ENCODE measurements at regions not wholly inside any gene's neighbourhood (a gene's known extent, or its start where the extent isn't known, plus 50 kb on each side); places are given as distances from the start of the nearest gene placed in this dataset.

DNA sequence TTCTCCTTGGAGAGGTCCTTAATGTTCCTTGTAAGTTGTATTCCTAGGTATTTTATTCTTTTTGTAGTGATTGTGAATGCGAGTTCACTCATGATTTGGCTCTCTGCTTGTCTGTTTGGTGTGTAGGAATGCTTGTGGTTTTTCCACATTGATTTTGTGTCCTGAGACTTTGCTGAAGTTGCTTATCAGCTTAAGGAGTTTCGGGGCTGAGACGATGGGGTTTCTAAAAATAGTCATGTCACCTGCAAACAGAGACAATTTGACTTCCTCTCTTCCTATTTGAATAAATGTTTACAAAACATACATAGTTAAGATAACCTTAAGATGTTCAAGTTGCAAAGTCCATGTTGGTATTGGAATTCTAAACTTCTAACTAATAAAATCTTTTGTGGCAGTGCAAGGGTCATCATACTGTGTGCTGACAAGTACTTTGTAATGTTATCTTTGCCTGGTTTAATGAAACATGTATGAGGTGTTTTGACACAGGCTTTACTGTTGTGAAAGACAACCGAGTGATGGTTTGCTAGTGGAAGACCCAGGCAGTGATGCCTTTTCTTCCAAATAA is 286.2 kb downstream of the MRPS30 start:
- intact Hi-C loops (cut with DNase I): no loop called here
- TF ChIP-seq, protein P1, sequence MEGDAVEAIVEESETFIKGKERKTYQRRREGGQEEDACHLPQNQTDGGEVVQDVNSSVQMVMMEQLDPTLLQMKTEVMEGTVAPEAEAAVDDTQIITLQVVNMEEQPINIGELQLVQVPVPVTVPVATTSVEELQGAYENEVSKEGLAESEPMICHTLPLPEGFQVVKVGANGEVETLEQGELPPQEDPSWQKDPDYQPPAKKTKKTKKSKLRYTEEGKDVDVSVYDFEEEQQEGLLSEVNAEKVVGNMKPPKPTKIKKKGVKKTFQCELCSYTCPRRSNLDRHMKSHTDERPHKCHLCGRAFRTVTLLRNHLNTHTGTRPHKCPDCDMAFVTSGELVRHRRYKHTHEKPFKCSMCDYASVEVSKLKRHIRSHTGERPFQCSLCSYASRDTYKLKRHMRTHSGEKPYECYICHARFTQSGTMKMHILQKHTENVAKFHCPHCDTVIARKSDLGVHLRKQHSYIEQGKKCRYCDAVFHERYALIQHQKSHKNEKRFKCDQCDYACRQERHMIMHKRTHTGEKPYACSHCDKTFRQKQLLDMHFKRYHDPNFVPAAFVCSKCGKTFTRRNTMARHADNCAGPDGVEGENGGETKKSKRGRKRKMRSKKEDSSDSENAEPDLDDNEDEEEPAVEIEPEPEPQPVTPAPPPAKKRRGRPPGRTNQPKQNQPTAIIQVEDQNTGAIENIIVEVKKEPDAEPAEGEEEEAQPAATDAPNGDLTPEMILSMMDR (IDR thresholded peaks at IDR 0.05): no peak
- Histone ChIP-seq H3K4me1 (peaks cover 0 to 8% (median 0%) of the 10 kb centered on the region in 3 donors), H3K27ac (no peak overlapping the region), H3K36me3 (no peaks in the 10 kb centered on the region), H3K27me3 (no peaks in the 10 kb centered on the region), H3K4me3 (no peak overlapping the region), H3K9me3 (no peaks in the 10 kb centered on the region)
- 24 to 26% methylated on average over 4 of the region's 4 CpGs for WGBS, 2 donors
- DNase-seq (no peak), FAIRE-seq (no peak), ATAC-seq (no peak)

DNA sequence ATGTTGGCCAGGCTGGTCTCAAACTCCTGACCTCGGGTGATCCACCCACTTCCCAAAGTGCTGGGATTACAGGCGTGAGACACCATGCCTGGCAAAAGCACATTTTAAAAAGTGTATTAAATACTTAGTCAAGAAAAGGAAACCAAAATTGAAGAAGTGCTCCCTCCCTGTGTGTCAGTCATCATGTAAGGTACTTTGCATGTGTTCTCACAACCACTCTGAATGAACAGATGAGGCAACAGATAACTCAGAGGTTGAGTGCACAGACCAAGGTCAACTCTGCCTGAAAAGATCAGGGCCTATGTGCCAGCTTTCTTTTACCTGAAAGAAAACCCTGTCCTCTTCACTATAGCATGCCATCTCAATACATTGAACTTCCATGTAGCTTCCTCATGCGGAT is 289.7 kb downstream of the MRPS30 start:
- no peaks in the 10 kb centered on the region for H3K27me3 ChIP-seq
- H3K36me3 ChIP-seq: no peaks in the 10 kb centered on the region
- no peak for DNase-seq
- no peak overlapping the region for H3K27ac ChIP-seq
- peaks cover 0 to 6% (median 0%) of the 10 kb centered on the region in 3 donors for H3K4me1 ChIP-seq
- TF ChIP-seq, protein P1 (IDR thresholded peaks at IDR 0.05): no peak
- intact Hi-C loops (cut with DNase I): no loop called here
- H3K9me3 ChIP-seq: no peaks in the 10 kb centered on the region
- H3K4me3 ChIP-seq: no peak overlapping the region
- no peak for ATAC-seq
- WGBS, 2 donors: 84 to 89% methylated on average over 3 of the region's 3 CpGs
- no peak for FAIRE-seq

DNA sequence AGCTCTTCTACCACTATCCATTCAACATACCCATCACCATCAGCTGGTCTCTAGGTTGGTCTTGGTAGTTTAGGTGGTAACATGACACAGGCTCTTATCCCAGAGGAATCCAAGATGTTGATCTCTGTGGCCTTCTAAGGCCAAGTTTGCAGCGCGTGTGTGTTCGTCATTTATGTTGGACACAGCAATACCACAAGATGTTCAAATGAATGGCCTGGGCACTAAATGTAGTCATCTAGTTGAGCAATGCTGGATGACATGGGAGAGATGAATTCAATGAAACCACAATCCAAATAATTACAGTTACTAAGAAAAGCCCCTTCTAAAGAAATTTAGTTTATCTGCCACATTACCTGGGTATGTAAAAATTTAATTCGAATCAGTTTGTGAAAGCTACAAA is 292.4 kb downstream of the MRPS30 start:
- TF ChIP-seq, protein P1 (IDR thresholded peaks at IDR 0.05): no peak
- H3K9me3 ChIP-seq: no peaks in the 10 kb centered on the region
- ATAC-seq (no peak), DNase-seq (no peak), FAIRE-seq (no peak)
- 88 to 93% methylated on average over 4 of the region's 4 CpGs for WGBS, 2 donors
- no peak overlapping the region for H3K4me3 ChIP-seq
- intact Hi-C loops (cut with DNase I): no loop called here
- H3K4me1 ChIP-seq: no peaks in the 10 kb centered on the region
- no peaks in the 10 kb centered on the region for H3K36me3 ChIP-seq
- H3K27ac ChIP-seq: no peak overlapping the region
- no peaks in the 10 kb centered on the region for H3K27me3 ChIP-seq

DNA sequence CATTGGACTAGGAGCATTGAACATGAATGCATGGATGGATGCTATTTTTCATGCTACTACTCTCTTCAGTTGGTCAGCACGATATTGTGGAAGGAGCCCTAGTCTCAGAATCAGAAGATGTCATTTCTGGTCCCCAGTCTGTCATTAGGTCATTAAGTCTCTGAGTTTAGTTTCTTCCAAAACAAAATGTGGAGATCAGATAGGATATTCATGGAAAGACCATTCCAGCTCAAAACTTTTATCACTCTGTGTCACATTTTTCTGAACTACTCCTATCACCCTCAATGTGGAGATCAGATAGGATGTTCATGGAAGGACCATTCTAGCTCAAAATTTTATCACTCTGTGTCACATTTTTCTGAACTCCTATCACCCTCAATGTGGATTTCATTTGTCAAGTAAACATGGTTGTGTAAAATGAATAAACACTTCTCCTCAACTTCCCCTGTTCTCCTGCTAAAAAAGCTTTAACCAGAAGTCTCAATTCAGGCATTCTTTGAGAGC is 296.8 kb downstream of the MRPS30 start:
- FAIRE-seq (no peak), ATAC-seq (no peak), DNase-seq (no peak)
- WGBS, 2 donors: 88 to 97% methylated on average over 1 of the region's 1 CpG
- Histone ChIP-seq H3K9me3 (no peaks in the 10 kb centered on the region), H3K27ac (no peak overlapping the region), H3K4me3 (no peak overlapping the region), H3K27me3 (no peaks in the 10 kb centered on the region), H3K4me1 (no peaks in the 10 kb centered on the region), H3K36me3 (no peaks in the 10 kb centered on the region)
- intact Hi-C loops (cut with DNase I): no loop called here
- TF ChIP-seq, protein P1 (IDR thresholded peaks at IDR 0.05): no peak

DNA sequence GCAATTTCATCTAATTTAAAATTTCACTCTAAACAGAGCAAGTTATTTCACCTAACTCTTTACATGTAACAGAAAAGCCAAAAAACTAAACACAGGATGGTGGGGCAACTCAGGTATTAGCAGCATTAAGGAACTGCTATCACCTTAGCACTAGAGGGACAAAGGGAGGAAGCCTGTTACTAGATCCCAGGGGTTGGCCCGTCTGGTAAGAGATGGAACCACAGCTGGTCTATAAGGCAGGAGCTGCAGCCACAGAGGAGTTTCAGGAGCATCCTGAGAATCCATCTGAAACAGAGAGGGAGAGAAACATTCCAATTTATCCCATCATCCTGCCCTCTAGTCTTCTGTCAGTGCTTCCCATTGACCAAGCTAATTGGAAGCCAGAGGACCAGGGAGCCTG is 300.3 kb downstream of the MRPS30 start:
- Histone ChIP-seq H3K4me3 (no peak overlapping the region), H3K9me3 (no peaks in the 10 kb centered on the region), H3K27me3 (no peaks in the 10 kb centered on the region), H3K27ac (no peak overlapping the region), H3K4me1 (no peaks in the 10 kb centered on the region), H3K36me3 (no peaks in the 10 kb centered on the region)
- TF ChIP-seq, protein P1 (IDR thresholded peaks at IDR 0.05): no peak
- WGBS, 2 donors: 76 to 81% methylated on average over 1 of the region's 1 CpG
- FAIRE-seq (no peak), DNase-seq (no peak), ATAC-seq (no peak)
- intact Hi-C loops (cut with DNase I): no loop called here

Data from pancreas (tissue), 10 donors.